ENCODE measurements at regions not wholly inside any gene's neighbourhood (a gene's known extent, or its start where the extent isn't known, plus 50 kb on each side); places are given as distances from the start of the nearest gene placed in this dataset.

DNA sequence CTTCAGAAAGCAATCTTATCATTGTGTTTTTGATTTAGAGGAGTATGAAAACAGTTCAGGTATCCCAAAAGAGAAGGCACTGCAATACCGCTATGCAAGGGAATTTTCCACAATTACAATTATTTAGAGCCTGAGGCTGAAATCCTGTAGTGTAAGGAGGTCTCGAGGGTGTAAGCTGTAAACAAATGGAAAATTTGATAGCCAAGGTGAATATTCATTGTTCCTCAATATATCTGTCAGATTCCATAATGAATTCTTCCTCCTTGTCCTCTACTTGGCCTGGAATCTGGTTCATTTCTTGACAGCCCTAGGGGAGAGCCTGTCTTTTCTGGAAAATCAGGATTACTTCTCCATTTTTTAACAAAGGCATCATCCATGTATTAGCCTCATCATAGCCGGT is 63.1 kb upstream of the SMARCA2 start:
- CTCF ChIA-PET = no interaction called here
- Histone ChIP-seq H3K9me3 (no peaks in the 10 kb centered on the region), H3K27me3 (replicated peaks; ENCODE audit: control insufficient read depth, insufficient read depth, low read length) (no peaks in the 10 kb centered on the region), H3K4me1 (no peaks in the 10 kb centered on the region), H3K36me3 (ENCODE audit: control insufficient read depth, insufficient read depth, low read length) (no peaks in the 10 kb centered on the region), H3K4me3 (ENCODE audit: low read depth, low read length) (no peak overlapping the region)
- POLR2A ChIA-PET = no interaction called here
- intact Hi-C loops (cut with micrococcal nuclease; ENCODE audit: unreplicated experiment) = no loop called here
- Mint-ChIP-seq H3K27me3 (ENCODE audit: insufficient read depth, unreplicated experiment) (no peaks in the 10 kb centered on the region), H3K36me3 (ENCODE audit: insufficient read depth, unreplicated experiment) (no peaks in the 10 kb centered on the region), H3K9me3 (ENCODE audit: unreplicated experiment) (no peaks in the 10 kb centered on the region), H3K4me3 (ENCODE audit: unreplicated experiment) (no peak overlapping the region), H3K4me1 (ENCODE audit: low read depth, unreplicated experiment) (no peaks in the 10 kb centered on the region), H3K27ac (ENCODE audit: unreplicated experiment) (no peak overlapping the region)
- DNase-seq = no peak
- TF ChIP-seq, protein P1, sequence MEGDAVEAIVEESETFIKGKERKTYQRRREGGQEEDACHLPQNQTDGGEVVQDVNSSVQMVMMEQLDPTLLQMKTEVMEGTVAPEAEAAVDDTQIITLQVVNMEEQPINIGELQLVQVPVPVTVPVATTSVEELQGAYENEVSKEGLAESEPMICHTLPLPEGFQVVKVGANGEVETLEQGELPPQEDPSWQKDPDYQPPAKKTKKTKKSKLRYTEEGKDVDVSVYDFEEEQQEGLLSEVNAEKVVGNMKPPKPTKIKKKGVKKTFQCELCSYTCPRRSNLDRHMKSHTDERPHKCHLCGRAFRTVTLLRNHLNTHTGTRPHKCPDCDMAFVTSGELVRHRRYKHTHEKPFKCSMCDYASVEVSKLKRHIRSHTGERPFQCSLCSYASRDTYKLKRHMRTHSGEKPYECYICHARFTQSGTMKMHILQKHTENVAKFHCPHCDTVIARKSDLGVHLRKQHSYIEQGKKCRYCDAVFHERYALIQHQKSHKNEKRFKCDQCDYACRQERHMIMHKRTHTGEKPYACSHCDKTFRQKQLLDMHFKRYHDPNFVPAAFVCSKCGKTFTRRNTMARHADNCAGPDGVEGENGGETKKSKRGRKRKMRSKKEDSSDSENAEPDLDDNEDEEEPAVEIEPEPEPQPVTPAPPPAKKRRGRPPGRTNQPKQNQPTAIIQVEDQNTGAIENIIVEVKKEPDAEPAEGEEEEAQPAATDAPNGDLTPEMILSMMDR (IDR thresholded peaks at IDR 0.05; ENCODE audit: insufficient read depth in 1 of 2, low read depth in 1 of 2, low read length in 1 of 2, severe bottlenecking in 1 of 2, unreplicated experiment in 1 of 2) = no peak
- BruUV-seq (replicated peaks) = no TSS peak

DNA sequence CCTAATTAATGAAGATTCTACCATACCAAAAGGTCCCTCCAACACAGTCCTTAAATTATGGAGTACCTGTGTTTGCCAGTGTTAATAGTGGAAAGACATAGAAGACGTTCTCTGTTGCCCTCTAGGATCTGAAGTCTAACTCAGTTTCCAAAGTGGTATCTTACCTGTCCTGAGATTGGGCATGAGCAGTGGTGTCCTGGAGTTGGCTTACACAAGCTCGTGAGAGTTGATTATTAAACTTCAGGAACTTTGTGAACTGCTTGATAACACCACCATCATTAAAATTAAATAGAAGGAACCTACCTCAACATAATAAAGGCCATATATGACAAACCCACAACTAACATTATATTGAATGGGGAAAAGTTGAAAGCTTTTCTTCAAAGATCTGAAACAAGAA is 60.9 kb upstream of the SMARCA2 start:
- no peak overlapping the region for H3K4me3 Mint-ChIP-seq (ENCODE audit: unreplicated experiment)
- H3K4me3 ChIP-seq (ENCODE audit: low read depth, low read length) = no peak overlapping the region
- TF ChIP-seq, protein P1 (IDR thresholded peaks at IDR 0.05; ENCODE audit: insufficient read depth in 1 of 2, low read depth in 1 of 2, low read length in 1 of 2, severe bottlenecking in 1 of 2, unreplicated experiment in 1 of 2) = no peak
- H3K4me1 Mint-ChIP-seq (ENCODE audit: low read depth, unreplicated experiment) = no peaks in the 10 kb centered on the region
- no peak overlapping the region for H3K27ac Mint-ChIP-seq (ENCODE audit: unreplicated experiment)
- no peaks in the 10 kb centered on the region for H3K9me3 Mint-ChIP-seq (ENCODE audit: unreplicated experiment)
- no peaks in the 10 kb centered on the region for H3K36me3 ChIP-seq (ENCODE audit: control insufficient read depth, insufficient read depth, low read length)
- BruUV-seq (replicated peaks) = no TSS peak
- H3K36me3 Mint-ChIP-seq (ENCODE audit: insufficient read depth, unreplicated experiment) = no peaks in the 10 kb centered on the region
- intact Hi-C loops (cut with micrococcal nuclease; ENCODE audit: unreplicated experiment) = no loop called here
- POLR2A ChIA-PET = no interaction called here
- DNase-seq = no peak
- H3K27me3 ChIP-seq (replicated peaks; ENCODE audit: control insufficient read depth, insufficient read depth, low read length) = no peaks in the 10 kb centered on the region
- peaks cover 2% of the 10 kb centered on the region for H3K27me3 Mint-ChIP-seq (ENCODE audit: insufficient read depth, unreplicated experiment)
- H3K9me3 ChIP-seq = no peaks in the 10 kb centered on the region
- no peaks in the 10 kb centered on the region for H3K4me1 ChIP-seq
- CTCF ChIA-PET = no interaction called here

DNA sequence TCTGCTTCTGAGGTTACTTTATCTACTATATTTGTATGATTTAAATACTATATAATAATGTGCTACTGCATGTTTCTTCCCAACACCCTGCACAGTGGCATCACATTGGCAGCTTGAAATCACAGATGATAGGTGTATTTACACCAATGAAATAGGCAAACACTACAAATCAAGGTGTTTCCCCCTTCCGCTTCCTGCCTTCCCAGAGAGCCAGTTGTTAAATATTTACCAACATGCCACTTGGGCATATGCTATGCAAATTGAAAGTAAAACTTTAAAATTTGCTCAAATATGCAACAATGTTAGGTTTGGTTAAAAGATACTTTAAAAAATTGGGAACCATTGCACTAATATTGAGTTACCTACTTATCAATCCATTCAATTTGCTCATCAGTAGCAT is 58.2 kb upstream of the SMARCA2 start:
- H3K27ac Mint-ChIP-seq (ENCODE audit: unreplicated experiment) = no peak overlapping the region
- H3K36me3 ChIP-seq (ENCODE audit: control insufficient read depth, insufficient read depth, low read length) = no peaks in the 10 kb centered on the region
- ChIA-PET CTCF (no interaction called here), POLR2A (no interaction called here)
- H3K4me3 Mint-ChIP-seq (ENCODE audit: unreplicated experiment) = no peak overlapping the region
- no peaks in the 10 kb centered on the region for H3K4me1 ChIP-seq
- no peaks in the 10 kb centered on the region for H3K36me3 Mint-ChIP-seq (ENCODE audit: insufficient read depth, unreplicated experiment)
- no peaks in the 10 kb centered on the region for H3K4me1 Mint-ChIP-seq (ENCODE audit: low read depth, unreplicated experiment)
- TF ChIP-seq, protein P1 (IDR thresholded peaks at IDR 0.05; ENCODE audit: insufficient read depth in 1 of 2, low read depth in 1 of 2, low read length in 1 of 2, severe bottlenecking in 1 of 2, unreplicated experiment in 1 of 2) = no peak
- BruUV-seq (replicated peaks) = no TSS peak
- H3K27me3 ChIP-seq (replicated peaks; ENCODE audit: control insufficient read depth, insufficient read depth, low read length) = no peaks in the 10 kb centered on the region
- H3K4me3 ChIP-seq (ENCODE audit: low read depth, low read length) = no peak overlapping the region
- H3K27me3 Mint-ChIP-seq (ENCODE audit: insufficient read depth, unreplicated experiment) = peaks cover 2% of the 10 kb centered on the region
- DNase-seq = no peak
- H3K9me3 Mint-ChIP-seq (ENCODE audit: unreplicated experiment) = no peaks in the 10 kb centered on the region
- H3K9me3 ChIP-seq = no peaks in the 10 kb centered on the region
- intact Hi-C loops (cut with micrococcal nuclease; ENCODE audit: unreplicated experiment) = no loop called here

Data from Caco-2 (cell line).